Right lobe of liver (tissue), 4 donors: ENCODE measurements at regions not wholly inside any gene's neighbourhood (a gene's known extent, or its start where the extent isn't known, plus 50 kb on each side); places are given as distances from the start of the nearest gene placed in this dataset.

Source experiments
- POLR2A ChIP-seq: fragments of 450-650 bp; IDR thresholded peaks from one replicate; pipeline ENCODE4 v1.6.1; 2017; ENCODE audit warnings: antibody characterized with exemption, mild to moderate bottlenecking
- TF ChIP-seq, protein P1 (sequence below), 4 donors: fragments of 200-600 bp in 3 of 4; fragments of 450-650 bp in 1 of 4; IDR thresholded peaks; one replicate each; pipeline versions ENCODE4 v1.5.1 to v1.8.0; 2016 to 2022; ENCODE audit warnings: antibody characterized with exemption in 4 of 4, mild to moderate bottlenecking in 2 of 4
- donor health status: DM: no; HTN: no; CAD: no.
- donor health status: DM: no; HTN: no; CAD: no.
- donor health status: DM: no; HTN: yes; CAD: no.

GRCh38 chr15:79675982-79676381, 220.8 kb downstream of the MTHFS start:
- TF ChIP-seq, protein P1, sequence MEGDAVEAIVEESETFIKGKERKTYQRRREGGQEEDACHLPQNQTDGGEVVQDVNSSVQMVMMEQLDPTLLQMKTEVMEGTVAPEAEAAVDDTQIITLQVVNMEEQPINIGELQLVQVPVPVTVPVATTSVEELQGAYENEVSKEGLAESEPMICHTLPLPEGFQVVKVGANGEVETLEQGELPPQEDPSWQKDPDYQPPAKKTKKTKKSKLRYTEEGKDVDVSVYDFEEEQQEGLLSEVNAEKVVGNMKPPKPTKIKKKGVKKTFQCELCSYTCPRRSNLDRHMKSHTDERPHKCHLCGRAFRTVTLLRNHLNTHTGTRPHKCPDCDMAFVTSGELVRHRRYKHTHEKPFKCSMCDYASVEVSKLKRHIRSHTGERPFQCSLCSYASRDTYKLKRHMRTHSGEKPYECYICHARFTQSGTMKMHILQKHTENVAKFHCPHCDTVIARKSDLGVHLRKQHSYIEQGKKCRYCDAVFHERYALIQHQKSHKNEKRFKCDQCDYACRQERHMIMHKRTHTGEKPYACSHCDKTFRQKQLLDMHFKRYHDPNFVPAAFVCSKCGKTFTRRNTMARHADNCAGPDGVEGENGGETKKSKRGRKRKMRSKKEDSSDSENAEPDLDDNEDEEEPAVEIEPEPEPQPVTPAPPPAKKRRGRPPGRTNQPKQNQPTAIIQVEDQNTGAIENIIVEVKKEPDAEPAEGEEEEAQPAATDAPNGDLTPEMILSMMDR (IDR thresholded peaks at IDR 0.05): no peak
- TF ChIP-seq POLR2A: no peak
